ENCODE measurements at regions not wholly inside any gene's neighbourhood (a gene's known extent, or its start where the extent isn't known, plus 50 kb on each side); places are given as distances from the start of the nearest gene placed in this dataset.

- Mint-ChIP-seq H3K9me3 (no peaks in the 10 kb centered on the region), H3K36me3 (ENCODE audit: low read depth) (no peaks in the 10 kb centered on the region), H3K4me1 (no peaks in the 10 kb centered on the region), H3K4me3 (no peak overlapping the region), H3K27me3 (no peaks in the 10 kb centered on the region), H3K27ac (no peak overlapping the region)
- DNase-seq, result no peak
- ATAC-seq, result no peak
These were observed 274.6 kb upstream of the TBL1XR1 start for GRCh38 chr3:177471733-177472480.

- ATAC-seq (no peak), DNase-seq (no peak)
- no peaks in the 10 kb centered on the region for H3K4me1 Mint-ChIP-seq
- no peak overlapping the region for H3K27ac Mint-ChIP-seq
- H3K27me3 Mint-ChIP-seq, result no peaks in the 10 kb centered on the region
- no peaks in the 10 kb centered on the region for H3K9me3 Mint-ChIP-seq
- no peak overlapping the region for H3K4me3 Mint-ChIP-seq
- no peaks in the 10 kb centered on the region for H3K36me3 Mint-ChIP-seq (ENCODE audit: low read depth)
These were observed 275.9 kb upstream of the TBL1XR1 start for GRCh38 chr3:177473184-177473583.

- Mint-ChIP-seq H3K36me3 (ENCODE audit: low read depth) (no peaks in the 10 kb centered on the region), H3K27ac (no peak overlapping the region), H3K27me3 (no peaks in the 10 kb centered on the region), H3K4me3 (no peak overlapping the region), H3K9me3 (no peaks in the 10 kb centered on the region), H3K4me1 (no peaks in the 10 kb centered on the region)
- ATAC-seq (no peak), DNase-seq (no peak)
These were observed 276.6 kb upstream of the TBL1XR1 start for GRCh38 chr3:177473903-177474302.

GRCh38 chr3:177474652-177475355 lies 277.5 kb upstream of the TBL1XR1 start:
- ATAC-seq (no peak), DNase-seq (no peak)
- Mint-ChIP-seq H3K27me3 (no peaks in the 10 kb centered on the region), H3K4me3 (no peak overlapping the region), H3K9me3 (no peaks in the 10 kb centered on the region), H3K36me3 (ENCODE audit: low read depth) (no peaks in the 10 kb centered on the region), H3K27ac (no peak overlapping the region), H3K4me1 (no peaks in the 10 kb centered on the region)

- ATAC-seq (no peak), DNase-seq (no peak)
- Mint-ChIP-seq H3K4me1 (no peaks in the 10 kb centered on the region), H3K4me3 (no peak overlapping the region), H3K27ac (no peak overlapping the region), H3K9me3 (no peaks in the 10 kb centered on the region), H3K36me3 (ENCODE audit: low read depth) (no peaks in the 10 kb centered on the region), H3K27me3 (no peaks in the 10 kb centered on the region)
These were observed 278.0 kb upstream of the TBL1XR1 start for GRCh38 chr3:177475356-177475665.

- Mint-ChIP-seq H3K27ac (no peak overlapping the region), H3K4me3 (no peak overlapping the region), H3K9me3 (no peaks in the 10 kb centered on the region), H3K36me3 (ENCODE audit: low read depth) (no peaks in the 10 kb centered on the region), H3K4me1 (no peaks in the 10 kb centered on the region), H3K27me3 (no peaks in the 10 kb centered on the region)
- DNase-seq (no peak), ATAC-seq (no peak)
These were observed 279.2 kb upstream of the TBL1XR1 start for GRCh38 chr3:177476495-177476894.

GRCh38 chr3:177476921-177477435 lies 279.7 kb upstream of the TBL1XR1 start:
- ATAC-seq (no peak), DNase-seq (no peak)
- H3K27me3 Mint-ChIP-seq, result no peaks in the 10 kb centered on the region
- no peak overlapping the region for H3K4me3 Mint-ChIP-seq
- H3K4me1 Mint-ChIP-seq, result no peaks in the 10 kb centered on the region
- H3K9me3 Mint-ChIP-seq, result no peaks in the 10 kb centered on the region
- H3K27ac Mint-ChIP-seq, result no peak overlapping the region
- no peaks in the 10 kb centered on the region for H3K36me3 Mint-ChIP-seq (ENCODE audit: low read depth)

GRCh38 chr3:177478170-177478867 lies 281.0 kb upstream of the TBL1XR1 start:
- Mint-ChIP-seq H3K27ac (no peak overlapping the region), H3K36me3 (ENCODE audit: low read depth) (no peaks in the 10 kb centered on the region), H3K27me3 (no peaks in the 10 kb centered on the region), H3K4me3 (no peak overlapping the region), H3K9me3 (no peaks in the 10 kb centered on the region), H3K4me1 (no peaks in the 10 kb centered on the region)
- ATAC-seq, result no peak
- no peak for DNase-seq

- Mint-ChIP-seq H3K4me1 (no peaks in the 10 kb centered on the region), H3K36me3 (ENCODE audit: low read depth) (no peaks in the 10 kb centered on the region), H3K27ac (no peak overlapping the region), H3K4me3 (no peak overlapping the region), H3K27me3 (no peaks in the 10 kb centered on the region), H3K9me3 (no peaks in the 10 kb centered on the region)
- ATAC-seq, result no peak
- no peak for DNase-seq
These were observed 282.3 kb upstream of the TBL1XR1 start for GRCh38 chr3:177479630-177480029.

GRCh38 chr3:177481329-177481728 lies 284.0 kb upstream of the TBL1XR1 start:
- Mint-ChIP-seq H3K4me3 (no peak overlapping the region), H3K4me1 (no peaks in the 10 kb centered on the region), H3K27ac (no peak overlapping the region), H3K36me3 (ENCODE audit: low read depth) (peaks cover 3% of the 10 kb centered on the region), H3K9me3 (peaks cover 7% of the 10 kb centered on the region), H3K27me3 (no peaks in the 10 kb centered on the region)
- no peak for ATAC-seq
- DNase-seq, result no peak

- H3K4me3 Mint-ChIP-seq, result no peak overlapping the region
- H3K9me3 Mint-ChIP-seq, result peaks cover 7% of the 10 kb centered on the region
- ATAC-seq (no peak), DNase-seq (no peak)
- H3K4me1 Mint-ChIP-seq, result no peaks in the 10 kb centered on the region
- H3K27ac Mint-ChIP-seq, result no peak overlapping the region
- no peaks in the 10 kb centered on the region for H3K27me3 Mint-ChIP-seq
- H3K36me3 Mint-ChIP-seq (ENCODE audit: low read depth), result peaks cover 3% of the 10 kb centered on the region
These were observed 284.9 kb upstream of the TBL1XR1 start for GRCh38 chr3:177482048-177482691.

GRCh38 chr3:177483182-177483967 lies 286.1 kb upstream of the TBL1XR1 start:
- peaks cover 2% of the 10 kb centered on the region for H3K4me1 Mint-ChIP-seq
- no peak overlapping the region for H3K27ac Mint-ChIP-seq
- ATAC-seq (no peak), DNase-seq (no peak)
- no peaks in the 10 kb centered on the region for H3K27me3 Mint-ChIP-seq
- peaks cover 3% of the 10 kb centered on the region for H3K36me3 Mint-ChIP-seq (ENCODE audit: low read depth)
- H3K9me3 Mint-ChIP-seq, result peaks cover 7% of the 10 kb centered on the region
- H3K4me3 Mint-ChIP-seq, result no peak overlapping the region

GRCh38 chr3:177484206-177484605 lies 286.9 kb upstream of the TBL1XR1 start:
- Mint-ChIP-seq H3K4me1 (peaks cover 6% of the 10 kb centered on the region), H3K4me3 (no peak overlapping the region), H3K36me3 (ENCODE audit: low read depth) (peaks cover 3% of the 10 kb centered on the region), H3K9me3 (peaks cover 7% of the 10 kb centered on the region), H3K27me3 (no peaks in the 10 kb centered on the region), H3K27ac (no peak overlapping the region)
- ATAC-seq, result no peak
- DNase-seq, result no peak

- Mint-ChIP-seq H3K36me3 (ENCODE audit: low read depth) (peaks cover 3% of the 10 kb centered on the region), H3K27ac (no peak overlapping the region), H3K4me1 (peaks cover 7% of the 10 kb centered on the region), H3K9me3 (peaks cover 7% of the 10 kb centered on the region), H3K4me3 (no peak overlapping the region), H3K27me3 (no peaks in the 10 kb centered on the region)
- no peak for ATAC-seq
- DNase-seq, result no peak
These were observed 287.6 kb upstream of the TBL1XR1 start for GRCh38 chr3:177484926-177485325.

All from activated naive CD8-positive, alpha-beta T cell treated with anti-CD3 and anti-CD28 coated beads, Interleukin-2, amount 50 U/mL, for 24 hours (primary cell).